ENCODE measurements at regions not wholly inside any gene's neighbourhood (a gene's known extent, or its start where the extent isn't known, plus 50 kb on each side); places are given as distances from the start of the nearest gene placed in this dataset.
"Not testable (repeated sequence)": the region's sequence is repeated elsewhere in the genome, so short reads cannot be mapped to it uniquely, and the experiment has no call there.

- TF ChIP-seq CTCF (IDR thresholded peaks at IDR 0.05); POLR2A (IDR thresholded peaks at IDR 0.05; ENCODE audit: low read length); EHMT2 (IDR thresholded peaks at IDR 0.05; ENCODE audit: low read depth): not testable (repeated sequence)
Observed at GRCh38 chr14:105707099-105707498, 180.7 kb downstream of the TMEM121 start.
